ENCODE measurements at regions not wholly inside any gene's neighbourhood (a gene's known extent, or its start where the extent isn't known, plus 50 kb on each side); places are given as distances from the start of the nearest gene placed in this dataset.

DNA sequence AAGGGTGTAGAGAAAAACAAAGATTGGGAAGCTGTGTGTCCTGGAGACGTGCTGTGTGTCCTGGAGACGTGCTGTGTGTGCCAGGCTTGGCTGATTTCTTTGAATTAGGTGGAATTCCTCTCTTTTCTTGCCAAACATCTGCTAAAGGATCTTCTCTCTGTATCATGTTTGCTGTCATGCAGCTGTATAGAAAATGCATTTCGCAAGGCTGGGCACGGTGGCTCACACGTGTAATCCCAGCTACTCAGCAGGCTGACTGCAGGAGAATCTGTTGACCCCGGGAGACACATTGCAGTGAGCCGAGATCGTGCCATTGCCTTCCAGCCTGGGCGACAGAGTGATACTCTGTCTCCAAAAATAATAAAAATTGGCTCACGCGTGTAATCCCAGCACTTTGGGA is 187.0 kb downstream of the CRLF2 start:
- H3K27me3 ChIP-seq (ENCODE audit: control insufficient read depth in 2 of 2, insufficient read depth in 2 of 2, low read length in 2 of 2): peaks cover 3 to 12% of the 10 kb centered on the region in 2 experiments; a peak in 3 of 5 replicates
- TF ChIP-seq ZNF507 (tag; conservative IDR thresholded peaks at IDR 0.05): no peak
- no peak for TF ChIP-seq BRCA1 (IDR thresholded peaks at IDR 0.05)
- TF ChIP-seq BRCA1 (CRISPR knock-in tag; IDR thresholded peaks at IDR 0.05): no peak
- TF ChIP-seq ZNF77 (CRISPR knock-in tag; IDR thresholded peaks at IDR 0.05): no peak
- TF ChIP-seq TAL1 (IDR thresholded peaks at IDR 0.05): no peak
- no peak for TF ChIP-seq ZC3H8 (IDR thresholded peaks at IDR 0.05)
- TF ChIP-seq NONO (IDR thresholded peaks at IDR 0.05; ENCODE audit: low read depth in 2 of 2, low read length in 1 of 2): no peak
- TF ChIP-seq, protein P1, sequence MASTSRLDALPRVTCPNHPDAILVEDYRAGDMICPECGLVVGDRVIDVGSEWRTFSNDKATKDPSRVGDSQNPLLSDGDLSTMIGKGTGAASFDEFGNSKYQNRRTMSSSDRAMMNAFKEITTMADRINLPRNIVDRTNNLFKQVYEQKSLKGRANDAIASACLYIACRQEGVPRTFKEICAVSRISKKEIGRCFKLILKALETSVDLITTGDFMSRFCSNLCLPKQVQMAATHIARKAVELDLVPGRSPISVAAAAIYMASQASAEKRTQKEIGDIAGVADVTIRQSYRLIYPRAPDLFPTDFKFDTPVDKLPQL (IDR thresholded peaks at IDR 0.05; ENCODE audit: extremely low read depth, insufficient read length): no peak
- H3K9me1 ChIP-seq (ENCODE audit: control insufficient read depth, insufficient read depth, low read length): no peaks in the 10 kb centered on the region
- no peak overlapping the region for H3K27ac ChIP-seq (ENCODE audit: extremely low read depth, low read depth, low read length)
- 27% methylated on average over 7 of the region's 11 CpGs for WGBS (ENCODE audit: insufficient coverage, low coverage, missing lambda C conversion rate)
- H3K4me3 ChIP-seq: no peak overlapping the region
- H4K20me1 ChIP-seq (replicated peaks; ENCODE audit: control insufficient read depth, insufficient read depth, low read length): no peaks in the 10 kb centered on the region
- no peaks in the 10 kb centered on the region for H3K79me2 ChIP-seq (ENCODE audit: control insufficient read depth, insufficient read depth, low read length)
- intact Hi-C loops (cut with micrococcal nuclease) (no loop called here), in situ Hi-C loops (cut with MboI) (no loop called here)
- BruUV-seq (replicated peaks): no TSS peak
- CTCF ChIA-PET (ENCODE audit: low intra/inter-chr PET ratio): no interaction called here
- POLR2A ChIA-PET: no interaction called here
- DNase-seq (ENCODE audit: extremely low read depth in 1 of 4, low spot score in 3 of 4) (no peak), FAIRE-seq (no peak), ATAC-seq (no peak)
- no peak overlapping the region for H3K4me2 ChIP-seq (ENCODE audit: insufficient read depth, low read length)
- no peak overlapping the region for H3K9ac ChIP-seq (ENCODE audit: insufficient read depth in 1 of 2, low read depth in 2 of 2, low read length in 2 of 2)
- no peak overlapping the region for H2AFZ ChIP-seq (ENCODE audit: low read depth, low read length)
- no peaks in the 10 kb centered on the region for H3K36me3 ChIP-seq (ENCODE audit: control insufficient read depth, insufficient read depth, low read length)
- no peaks in the 10 kb centered on the region for H3K9me3 ChIP-seq (replicated peaks; ENCODE audit: control insufficient read depth, insufficient read depth, low read depth, low read length)
- no peaks in the 10 kb centered on the region for H3K4me1 ChIP-seq (replicated peaks in 1 of 2; ENCODE audit: control insufficient read depth in 2 of 2, insufficient read depth in 2 of 2, low read length in 2 of 2)

DNA sequence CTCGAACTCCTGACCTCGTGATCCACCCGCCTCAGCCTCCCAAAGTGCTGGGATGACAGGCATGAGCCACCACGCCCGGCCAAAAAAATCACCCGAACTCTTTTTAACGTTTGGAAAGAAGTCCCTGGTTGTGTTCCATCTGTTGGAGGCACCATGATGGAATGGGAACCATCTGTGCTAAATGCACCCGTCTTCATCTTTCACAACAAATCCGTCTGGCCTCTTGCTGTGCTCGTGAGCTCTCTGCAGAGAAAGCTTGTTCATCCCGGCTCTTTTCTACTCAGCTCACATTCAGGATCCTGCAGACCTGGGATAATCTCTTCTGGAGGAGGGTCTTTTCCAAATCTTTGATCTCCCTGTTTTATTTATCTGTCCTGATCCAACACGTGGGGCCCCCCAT is 188.8 kb downstream of the CRLF2 start:
- Histone ChIP-seq H3K9ac (ENCODE audit: insufficient read depth in 1 of 2, low read depth in 2 of 2, low read length in 2 of 2) (no peak overlapping the region), H3K79me2 (ENCODE audit: control insufficient read depth, insufficient read depth, low read length) (no peaks in the 10 kb centered on the region), H3K9me3 (replicated peaks; ENCODE audit: control insufficient read depth, insufficient read depth, low read depth, low read length) (no peaks in the 10 kb centered on the region), H3K9me1 (ENCODE audit: control insufficient read depth, insufficient read depth, low read length) (no peaks in the 10 kb centered on the region), H3K27me3 (ENCODE audit: control insufficient read depth in 2 of 2, insufficient read depth in 2 of 2, low read length in 2 of 2) (peaks cover 3 to 6% of the 10 kb centered on the region in 2 experiments; a peak in 3 of 5 replicates), H3K4me3 (no peak overlapping the region), H3K36me3 (ENCODE audit: control insufficient read depth, insufficient read depth, low read length) (no peaks in the 10 kb centered on the region), H3K4me2 (ENCODE audit: insufficient read depth, low read length) (no peak overlapping the region), H3K4me1 (replicated peaks in 1 of 2; ENCODE audit: control insufficient read depth in 2 of 2, insufficient read depth in 2 of 2, low read length in 2 of 2) (no peaks in the 10 kb centered on the region), H4K20me1 (replicated peaks; ENCODE audit: control insufficient read depth, insufficient read depth, low read length) (no peaks in the 10 kb centered on the region), H3K27ac (ENCODE audit: extremely low read depth, low read depth, low read length) (no peak overlapping the region), H2AFZ (ENCODE audit: low read depth, low read length) (no peak overlapping the region)
- POLR2A ChIA-PET: no interaction called here
- CTCF ChIA-PET (ENCODE audit: low intra/inter-chr PET ratio): no interaction called here
- ATAC-seq (no peak), FAIRE-seq (no peak), DNase-seq (ENCODE audit: extremely low read depth in 1 of 4, low spot score in 3 of 4) (no peak)
- WGBS (ENCODE audit: insufficient coverage, low coverage, missing lambda C conversion rate): 0% methylated on average over 8 of the region's 12 CpGs
- TF ChIP-seq SREBF1 (IDR thresholded peaks at IDR 0.05; ENCODE audit: borderline replicate concordance, low read depth, low read length) (no peak), CAMTA2 (CRISPR knock-in tag; conservative IDR thresholded peaks at IDR 0.05) (no peak), U2AF1 (optimal IDR thresholded peaks at IDR 0.05; ENCODE audit: low read depth, low read length) (no peak), NR2F6 (CRISPR knock-in tag; IDR thresholded peaks at IDR 0.05) (no peak)
- BruUV-seq (replicated peaks): no TSS peak
- in situ Hi-C loops (cut with MboI): no loop called here
- intact Hi-C loops (cut with micrococcal nuclease): no loop called here
